Fibroblast of the aortic adventitia (primary cell): ENCODE measurements at regions not wholly inside any gene's neighbourhood (a gene's known extent, or its start where the extent isn't known, plus 50 kb on each side); places are given as distances from the start of the nearest gene placed in this dataset.

Experiments used
- DNase-seq: peaks from one replicate; pipeline ENCODE4 v3.0.0-alpha.2; 2010; ENCODE audit warnings: low read depth
- H3K4me3 ChIP-seq: 2 replicates; pipeline ENCODE4 v1.5.1; 2011; ENCODE audit warnings: low read depth, mild to moderate bottlenecking, control low read depth, low read length, moderate library complexity
- TF ChIP-seq, protein P1 (sequence below): IDR thresholded peaks from 2 replicates; pipeline ENCODE4 v1.5.1; 2011; ENCODE audit warnings: mild to moderate bottlenecking, low read length, control low read depth, inconsistent platforms; ENCODE audit not compliant: insufficient read depth

DNA sequence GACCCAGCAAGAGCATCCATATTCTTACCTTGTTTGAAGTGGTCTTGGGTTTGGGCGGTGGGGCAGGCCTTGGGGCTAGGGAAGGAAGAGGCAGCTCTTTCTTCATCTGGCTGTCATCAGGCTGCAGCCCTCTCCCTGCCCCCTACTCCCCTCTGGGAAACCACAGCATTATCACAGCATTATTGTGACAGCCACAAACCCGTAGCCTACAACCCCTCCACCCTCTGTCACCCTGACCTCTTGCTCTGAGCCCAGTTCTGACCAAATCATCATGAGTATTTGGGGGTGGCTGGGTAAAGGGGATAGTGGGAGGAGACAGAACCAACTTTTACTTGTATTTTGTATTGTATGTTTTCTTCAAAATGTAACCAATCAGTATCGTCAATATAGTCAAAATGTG, 94.3 kb upstream of the ARRDC3 start:
- TF ChIP-seq, protein P1, sequence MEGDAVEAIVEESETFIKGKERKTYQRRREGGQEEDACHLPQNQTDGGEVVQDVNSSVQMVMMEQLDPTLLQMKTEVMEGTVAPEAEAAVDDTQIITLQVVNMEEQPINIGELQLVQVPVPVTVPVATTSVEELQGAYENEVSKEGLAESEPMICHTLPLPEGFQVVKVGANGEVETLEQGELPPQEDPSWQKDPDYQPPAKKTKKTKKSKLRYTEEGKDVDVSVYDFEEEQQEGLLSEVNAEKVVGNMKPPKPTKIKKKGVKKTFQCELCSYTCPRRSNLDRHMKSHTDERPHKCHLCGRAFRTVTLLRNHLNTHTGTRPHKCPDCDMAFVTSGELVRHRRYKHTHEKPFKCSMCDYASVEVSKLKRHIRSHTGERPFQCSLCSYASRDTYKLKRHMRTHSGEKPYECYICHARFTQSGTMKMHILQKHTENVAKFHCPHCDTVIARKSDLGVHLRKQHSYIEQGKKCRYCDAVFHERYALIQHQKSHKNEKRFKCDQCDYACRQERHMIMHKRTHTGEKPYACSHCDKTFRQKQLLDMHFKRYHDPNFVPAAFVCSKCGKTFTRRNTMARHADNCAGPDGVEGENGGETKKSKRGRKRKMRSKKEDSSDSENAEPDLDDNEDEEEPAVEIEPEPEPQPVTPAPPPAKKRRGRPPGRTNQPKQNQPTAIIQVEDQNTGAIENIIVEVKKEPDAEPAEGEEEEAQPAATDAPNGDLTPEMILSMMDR: no peak
- no peak overlapping the region for H3K4me3 ChIP-seq
- no peak for DNase-seq

DNA sequence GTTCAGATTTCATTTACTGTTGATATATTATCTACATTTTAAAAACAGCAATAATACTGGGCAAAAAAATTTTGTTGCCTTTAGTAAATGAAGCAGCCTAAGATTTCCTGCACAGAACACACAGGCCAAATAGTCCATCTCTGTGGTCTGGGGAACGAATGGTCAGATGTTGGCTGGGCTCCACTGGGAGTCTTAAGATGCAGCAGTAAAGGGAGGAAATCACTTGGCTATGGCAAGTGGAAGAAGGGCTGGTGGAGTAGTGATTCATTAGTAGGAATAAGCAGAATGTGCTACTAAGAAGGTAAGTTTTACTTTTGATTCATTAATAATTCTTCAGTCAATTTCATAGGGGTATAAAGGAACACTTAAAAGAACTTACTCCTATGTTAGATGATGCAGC, 91.1 kb upstream of the ARRDC3 start:
- DNase-seq: no peak
- no peak overlapping the region for H3K4me3 ChIP-seq
- TF ChIP-seq, protein P1: no peak

- TF ChIP-seq, protein P1: no peak
- H3K4me3 ChIP-seq: no peak overlapping the region
- no peak for DNase-seq
Observed at GRCh38 chr5:91472631-91473030, 89.5 kb upstream of the ARRDC3 start.

- no peak for DNase-seq
- H3K4me3 ChIP-seq: no peak overlapping the region
- TF ChIP-seq, protein P1: no peak
Observed at GRCh38 chr5:91469517-91470165, 86.5 kb upstream of the ARRDC3 start.

DNA sequence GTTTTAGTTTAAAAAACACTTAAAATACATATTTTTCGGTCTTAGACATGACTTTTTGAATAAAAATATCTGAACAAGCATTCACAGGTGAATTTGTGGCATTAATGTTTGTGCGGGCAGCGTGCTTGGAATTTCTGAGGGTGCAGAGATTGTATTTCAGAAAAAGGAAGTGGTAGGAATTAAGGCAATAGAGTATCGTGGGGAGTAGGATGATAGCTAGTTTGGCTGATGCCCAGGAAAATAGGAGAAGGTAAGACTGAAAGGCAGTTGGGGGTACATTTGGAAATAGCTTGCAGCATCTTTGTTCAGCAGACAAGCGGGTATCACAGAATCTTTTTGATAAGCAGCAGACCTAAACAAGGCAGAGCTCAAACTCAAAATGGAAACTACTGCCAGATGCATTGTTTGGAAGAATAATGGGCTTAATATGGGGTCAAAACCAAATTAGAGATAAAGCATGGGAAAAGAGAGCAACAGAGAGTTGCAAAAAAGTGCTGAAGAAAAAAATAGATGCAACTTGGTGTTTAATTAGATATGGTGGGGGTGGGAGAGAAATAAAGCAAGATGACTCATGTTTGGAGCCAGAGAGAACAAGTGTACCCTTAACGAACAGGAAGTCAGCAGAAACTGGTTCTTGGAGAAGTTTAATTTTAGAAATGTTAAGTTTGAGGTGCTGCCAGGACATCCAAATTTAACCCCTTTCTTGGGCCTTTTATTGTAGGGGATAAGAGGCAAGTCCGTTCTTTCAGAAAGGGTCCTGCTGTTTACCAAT, 85.7 kb upstream of the ARRDC3 start:
- TF ChIP-seq, protein P1: no peak
- DNase-seq: no peak
- no peak overlapping the region for H3K4me3 ChIP-seq

DNA sequence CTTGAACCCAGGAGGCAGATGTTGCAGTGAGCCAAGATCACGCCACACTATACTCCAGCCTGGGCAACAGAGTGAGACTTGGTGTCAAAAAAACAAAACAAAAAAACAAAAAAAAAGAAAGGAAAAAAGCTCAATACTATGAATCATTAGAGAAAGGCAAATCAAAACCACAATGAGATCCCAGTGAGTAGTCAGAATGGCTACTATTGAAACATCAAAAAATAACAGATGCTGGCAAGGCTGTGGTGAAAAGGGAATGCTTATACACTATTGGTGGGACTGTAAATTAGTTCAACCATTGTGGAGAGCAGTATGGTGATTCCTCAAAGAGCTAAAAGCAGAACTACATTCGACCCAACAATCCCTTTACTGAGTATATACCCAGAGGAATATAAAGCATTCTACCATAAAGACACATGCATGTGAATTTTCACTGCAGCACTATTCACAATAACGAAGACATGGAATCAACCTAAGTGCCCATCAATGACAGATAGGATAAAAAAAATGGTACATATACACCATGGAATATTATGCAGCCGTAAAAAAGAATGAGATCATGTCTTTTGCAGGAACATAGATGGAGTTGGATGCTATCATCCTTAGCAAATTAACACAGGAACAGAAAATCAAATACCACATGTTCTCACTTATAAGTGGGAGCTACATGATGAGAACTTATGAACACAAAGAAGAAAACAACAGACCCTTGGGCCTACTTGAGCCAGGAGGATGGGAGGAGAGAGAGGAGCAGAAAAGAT, 81.9 kb upstream of the ARRDC3 start:
- TF ChIP-seq, protein P1: no peak
- DNase-seq: no peak
- H3K4me3 ChIP-seq: no peak overlapping the region
